GM12875 (cell line): ENCODE measurements at regions not wholly inside any gene's neighbourhood (a gene's known extent, or its start where the extent isn't known, plus 50 kb on each side); places are given as distances from the start of the nearest gene placed in this dataset.

ENCODE experiments used
- H3K4me3 ChIP-seq: one replicate; pipeline ENCODE4 v1.5.1; 2011; ENCODE audit warnings: low read depth, low read length, control low read depth
- TF ChIP-seq, protein P1 (sequence below): IDR thresholded peaks from 2 replicates; pipeline ENCODE4 v1.5.1; 2011; ENCODE audit warnings: low read depth, mild to moderate bottlenecking, control low read depth, inconsistent platforms, low read length, moderate library complexity, borderline replicate concordance; ENCODE audit not compliant: insufficient read depth

DNA sequence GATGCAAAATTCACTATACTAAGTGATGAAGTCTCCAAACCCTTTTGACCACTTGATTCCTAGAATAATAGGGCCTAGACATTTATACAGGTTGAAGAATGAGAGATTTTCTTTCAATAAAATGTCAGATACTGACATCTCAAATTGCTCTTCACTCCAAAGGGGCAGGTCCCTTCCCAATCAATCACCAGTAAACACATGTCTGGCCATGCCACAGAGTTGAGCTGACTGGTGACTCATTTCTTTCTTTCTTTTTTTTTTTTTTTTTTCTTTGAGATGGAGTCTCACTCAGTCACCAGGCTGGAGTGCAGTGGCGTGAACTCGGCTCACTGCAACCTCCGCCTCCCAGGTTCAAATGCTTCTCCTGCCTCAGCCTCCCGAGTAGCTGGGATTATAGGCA lies 388.6 kb upstream of the BTBD3 start:
- H3K4me3 ChIP-seq = no peak overlapping the region
- TF ChIP-seq, protein P1, sequence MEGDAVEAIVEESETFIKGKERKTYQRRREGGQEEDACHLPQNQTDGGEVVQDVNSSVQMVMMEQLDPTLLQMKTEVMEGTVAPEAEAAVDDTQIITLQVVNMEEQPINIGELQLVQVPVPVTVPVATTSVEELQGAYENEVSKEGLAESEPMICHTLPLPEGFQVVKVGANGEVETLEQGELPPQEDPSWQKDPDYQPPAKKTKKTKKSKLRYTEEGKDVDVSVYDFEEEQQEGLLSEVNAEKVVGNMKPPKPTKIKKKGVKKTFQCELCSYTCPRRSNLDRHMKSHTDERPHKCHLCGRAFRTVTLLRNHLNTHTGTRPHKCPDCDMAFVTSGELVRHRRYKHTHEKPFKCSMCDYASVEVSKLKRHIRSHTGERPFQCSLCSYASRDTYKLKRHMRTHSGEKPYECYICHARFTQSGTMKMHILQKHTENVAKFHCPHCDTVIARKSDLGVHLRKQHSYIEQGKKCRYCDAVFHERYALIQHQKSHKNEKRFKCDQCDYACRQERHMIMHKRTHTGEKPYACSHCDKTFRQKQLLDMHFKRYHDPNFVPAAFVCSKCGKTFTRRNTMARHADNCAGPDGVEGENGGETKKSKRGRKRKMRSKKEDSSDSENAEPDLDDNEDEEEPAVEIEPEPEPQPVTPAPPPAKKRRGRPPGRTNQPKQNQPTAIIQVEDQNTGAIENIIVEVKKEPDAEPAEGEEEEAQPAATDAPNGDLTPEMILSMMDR = no peak

DNA sequence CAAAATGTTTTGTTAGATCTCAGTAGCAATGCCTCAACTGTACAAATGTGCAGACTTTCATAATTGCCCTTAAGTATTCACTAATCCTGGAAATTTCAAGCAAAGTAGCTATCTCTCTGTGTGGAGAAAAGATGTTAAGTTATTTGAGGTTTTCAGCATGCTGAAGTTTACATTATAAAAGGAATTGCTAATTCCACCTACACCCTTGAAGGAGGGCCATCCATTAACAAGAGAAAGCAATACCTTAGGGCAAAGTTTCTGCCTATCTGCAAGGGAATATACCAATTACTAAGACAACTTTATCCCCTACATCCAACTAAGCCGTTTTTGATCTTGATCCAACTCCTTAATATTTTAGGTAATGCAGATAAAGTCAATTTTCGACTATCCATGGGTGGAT lies 380.7 kb upstream of the BTBD3 start:
- TF ChIP-seq, protein P1 = no peak
- H3K4me3 ChIP-seq = no peak overlapping the region

DNA sequence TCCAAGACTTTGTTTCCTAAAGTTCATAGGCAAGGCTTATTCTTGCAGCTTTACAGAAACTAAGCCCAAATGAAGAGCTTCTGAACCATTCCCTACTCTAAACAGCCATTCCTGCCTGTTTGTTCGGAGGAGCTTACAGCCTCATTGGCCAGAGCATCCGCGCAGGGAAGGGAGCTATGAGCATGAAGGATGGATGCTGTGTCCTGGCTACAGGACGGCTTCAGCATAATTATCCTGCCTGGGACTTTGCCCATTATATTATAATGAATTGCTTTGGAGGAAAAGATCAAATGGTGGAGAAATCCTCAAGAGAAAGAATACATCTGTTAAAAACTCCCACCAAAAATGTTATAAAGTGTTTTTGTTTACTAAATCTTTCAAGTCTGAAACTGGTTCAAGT lies 378.2 kb upstream of the BTBD3 start:
- H3K4me3 ChIP-seq = no peak overlapping the region
- TF ChIP-seq, protein P1 = no peak

DNA sequence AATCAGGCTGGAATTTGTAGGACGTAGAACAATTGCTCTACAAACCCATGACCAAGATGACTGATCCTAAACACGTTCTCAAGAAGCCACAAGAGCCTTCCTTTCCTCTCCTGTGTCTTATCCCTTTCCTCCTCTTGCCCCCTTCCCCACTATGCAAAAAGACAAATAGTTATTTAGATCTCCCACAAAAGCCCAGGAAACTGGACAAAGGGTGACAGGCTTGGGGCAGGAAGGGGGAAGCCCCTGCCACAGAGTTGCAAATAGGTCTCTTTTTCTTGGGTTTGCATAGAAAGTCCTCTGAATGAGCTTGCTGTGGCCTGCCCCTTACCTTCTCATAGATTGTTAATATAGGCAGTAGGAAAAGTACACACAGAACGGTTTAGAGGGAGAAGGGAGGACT lies 377.1 kb upstream of the BTBD3 start:
- TF ChIP-seq, protein P1 = no peak
- H3K4me3 ChIP-seq = no peak overlapping the region

DNA sequence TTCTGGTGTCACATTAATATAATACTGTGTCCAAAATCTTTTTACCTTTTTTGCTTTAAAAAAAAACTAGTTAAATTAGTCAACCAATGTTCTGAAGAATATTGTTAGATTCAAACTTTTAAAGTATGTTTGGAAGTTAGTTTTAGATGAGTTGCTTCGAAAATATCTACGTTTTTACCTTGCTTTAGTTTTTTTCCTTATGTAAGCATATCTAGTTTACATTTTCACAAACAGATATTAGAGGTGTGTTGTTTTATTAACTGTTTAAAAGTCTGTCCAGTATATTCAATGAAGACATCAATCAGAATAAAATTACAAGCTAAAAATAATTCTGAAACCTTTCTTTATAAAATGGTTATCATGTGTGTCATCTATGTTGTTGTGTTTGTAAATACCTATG lies 375.0 kb upstream of the BTBD3 start:
- no peak overlapping the region for H3K4me3 ChIP-seq
- TF ChIP-seq, protein P1 = no peak

DNA sequence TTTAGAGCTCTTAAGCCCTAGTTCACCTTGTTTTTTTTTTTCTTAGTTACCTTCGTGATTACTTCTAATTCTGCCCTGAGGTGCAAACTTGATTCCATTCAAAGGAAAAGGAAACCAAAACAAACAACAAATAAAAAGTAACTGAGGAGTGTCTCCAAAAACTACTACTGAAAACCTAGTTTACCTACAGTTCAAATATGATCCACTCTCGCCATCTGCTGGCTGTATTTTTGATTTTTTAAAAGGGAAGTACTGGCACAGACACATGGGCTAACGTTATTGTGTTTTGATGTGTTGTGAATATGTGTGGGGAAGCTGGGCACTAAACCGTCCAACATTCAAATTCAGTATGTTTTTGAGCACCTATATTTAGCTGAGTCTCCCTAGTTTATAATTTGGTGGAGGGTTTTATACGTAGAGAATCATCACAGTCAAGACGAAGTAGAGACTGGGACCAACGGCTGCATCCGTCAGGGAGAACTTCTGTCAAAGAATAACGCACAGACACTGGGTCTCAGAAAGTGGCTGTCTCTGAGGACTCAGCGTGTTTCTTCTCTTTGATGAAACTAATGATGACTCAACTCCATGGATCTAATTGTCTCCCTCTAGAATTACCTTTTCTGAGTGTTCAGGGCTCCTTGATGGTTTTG lies 373.5 kb upstream of the BTBD3 start:
- TF ChIP-seq, protein P1 = no peak
- no peak overlapping the region for H3K4me3 ChIP-seq

DNA sequence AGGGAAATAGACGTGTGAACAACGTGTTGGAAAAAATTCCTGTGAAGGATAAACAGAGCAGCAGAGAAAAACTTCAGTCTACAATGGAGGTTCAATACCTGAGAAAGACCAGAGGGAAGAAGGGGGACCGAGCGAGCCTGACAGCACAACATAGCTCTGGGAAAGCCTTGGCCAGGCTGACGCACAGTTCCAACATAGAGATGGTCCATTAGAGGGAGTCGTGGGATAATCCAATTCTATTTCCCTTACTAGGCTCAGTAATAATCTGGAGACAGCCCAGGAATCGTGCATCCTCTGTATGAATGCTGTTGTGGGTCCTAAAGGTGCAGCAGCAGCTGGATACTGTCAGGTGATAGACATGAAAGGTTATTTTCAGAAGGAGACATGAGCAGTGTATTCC lies 370.8 kb upstream of the BTBD3 start:
- TF ChIP-seq, protein P1 = no peak
- H3K4me3 ChIP-seq = no peak overlapping the region
